NB4 (cell line): ENCODE measurements at regions not wholly inside any gene's neighbourhood (a gene's known extent, or its start where the extent isn't known, plus 50 kb on each side); places are given as distances from the start of the nearest gene placed in this dataset.
"Not testable (repeated sequence)": the region's sequence is repeated elsewhere in the genome, so short reads cannot be mapped to it uniquely, and the experiment has no call there.

Experiments
- DNase-seq: peaks from one replicate; pipeline ENCODE4 v3.0.0; 2010; ENCODE audit warnings: low read depth
- H3K4me3 ChIP-seq: one replicate; pipeline ENCODE4 v1.5.1; 2011; ENCODE audit warnings: mild to moderate bottlenecking, low read depth, low read length, moderate library complexity
- MYC ChIP-seq: IDR thresholded peaks from 2 replicates; pipeline ENCODE4 v1.6.1; 2011; ENCODE audit warnings: low read depth, low read length
- POLR2A ChIP-seq: IDR thresholded peaks from 2 replicates; pipeline ENCODE4 v1.6.1; 2011; ENCODE audit warnings: mild to moderate bottlenecking; ENCODE audit not compliant: insufficient read length; ENCODE audit errors: extremely low read depth
- TF ChIP-seq, protein P1 (sequence below): IDR thresholded peaks from one replicate; pipeline ENCODE4 v1.5.1; 2012; ENCODE audit warnings: low read depth, low read length
- TF ChIP-seq, protein P2 (sequence below): IDR thresholded peaks from 2 replicates; pipeline ENCODE4 v1.6.1; 2011; ENCODE audit warnings: low read depth, low read length

DNA sequence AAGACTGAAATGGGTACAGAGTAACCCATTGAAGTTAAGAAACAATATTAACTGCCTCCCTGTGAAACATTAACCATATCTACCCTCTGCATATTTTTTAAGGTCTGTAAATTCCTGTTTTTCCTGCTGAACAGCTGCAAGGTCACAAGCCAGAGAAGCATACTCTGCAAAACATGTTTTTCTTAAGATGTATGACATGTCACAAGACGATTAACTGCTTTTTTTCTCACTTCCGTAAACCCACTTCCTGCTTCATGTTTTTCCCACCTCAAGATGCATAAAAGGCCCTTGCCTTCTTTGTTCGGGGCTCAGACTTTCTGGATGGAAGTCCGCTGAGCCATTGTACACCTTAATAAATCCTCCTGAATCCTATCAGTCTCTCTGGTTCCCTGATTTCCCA lies 504.7 kb upstream of the MIS18BP1 start:
- DNase-seq = no peak
- no peak overlapping the region for H3K4me3 ChIP-seq
- TF ChIP-seq POLR2A = no peak
- TF ChIP-seq MYC = no peak
- TF ChIP-seq, protein P1, sequence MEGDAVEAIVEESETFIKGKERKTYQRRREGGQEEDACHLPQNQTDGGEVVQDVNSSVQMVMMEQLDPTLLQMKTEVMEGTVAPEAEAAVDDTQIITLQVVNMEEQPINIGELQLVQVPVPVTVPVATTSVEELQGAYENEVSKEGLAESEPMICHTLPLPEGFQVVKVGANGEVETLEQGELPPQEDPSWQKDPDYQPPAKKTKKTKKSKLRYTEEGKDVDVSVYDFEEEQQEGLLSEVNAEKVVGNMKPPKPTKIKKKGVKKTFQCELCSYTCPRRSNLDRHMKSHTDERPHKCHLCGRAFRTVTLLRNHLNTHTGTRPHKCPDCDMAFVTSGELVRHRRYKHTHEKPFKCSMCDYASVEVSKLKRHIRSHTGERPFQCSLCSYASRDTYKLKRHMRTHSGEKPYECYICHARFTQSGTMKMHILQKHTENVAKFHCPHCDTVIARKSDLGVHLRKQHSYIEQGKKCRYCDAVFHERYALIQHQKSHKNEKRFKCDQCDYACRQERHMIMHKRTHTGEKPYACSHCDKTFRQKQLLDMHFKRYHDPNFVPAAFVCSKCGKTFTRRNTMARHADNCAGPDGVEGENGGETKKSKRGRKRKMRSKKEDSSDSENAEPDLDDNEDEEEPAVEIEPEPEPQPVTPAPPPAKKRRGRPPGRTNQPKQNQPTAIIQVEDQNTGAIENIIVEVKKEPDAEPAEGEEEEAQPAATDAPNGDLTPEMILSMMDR = no peak
- TF ChIP-seq, protein P2, sequence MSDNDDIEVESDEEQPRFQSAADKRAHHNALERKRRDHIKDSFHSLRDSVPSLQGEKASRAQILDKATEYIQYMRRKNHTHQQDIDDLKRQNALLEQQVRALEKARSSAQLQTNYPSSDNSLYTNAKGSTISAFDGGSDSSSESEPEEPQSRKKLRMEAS = no peak

DNA sequence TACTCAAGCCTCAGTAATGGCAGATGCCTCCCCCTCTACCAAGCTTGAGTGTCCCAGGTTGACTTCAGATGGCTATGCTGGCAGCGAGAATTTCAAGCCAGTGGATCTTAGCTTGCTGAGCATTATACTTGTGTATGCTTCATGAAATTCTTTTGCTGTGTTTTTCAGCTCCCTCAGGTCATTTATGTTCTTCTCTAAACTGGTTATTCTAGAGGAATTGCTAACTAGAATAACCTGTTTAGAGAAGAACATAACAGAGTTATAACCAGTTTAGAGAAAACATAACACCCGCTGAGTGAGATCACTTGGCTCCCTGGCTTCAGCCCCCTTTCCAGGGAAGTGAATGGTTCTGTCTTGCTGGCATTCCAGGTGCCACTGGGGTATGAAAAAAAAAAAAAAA lies 503.4 kb upstream of the MIS18BP1 start:
- not testable (repeated sequence) for H3K4me3 ChIP-seq, DNase-seq

DNA sequence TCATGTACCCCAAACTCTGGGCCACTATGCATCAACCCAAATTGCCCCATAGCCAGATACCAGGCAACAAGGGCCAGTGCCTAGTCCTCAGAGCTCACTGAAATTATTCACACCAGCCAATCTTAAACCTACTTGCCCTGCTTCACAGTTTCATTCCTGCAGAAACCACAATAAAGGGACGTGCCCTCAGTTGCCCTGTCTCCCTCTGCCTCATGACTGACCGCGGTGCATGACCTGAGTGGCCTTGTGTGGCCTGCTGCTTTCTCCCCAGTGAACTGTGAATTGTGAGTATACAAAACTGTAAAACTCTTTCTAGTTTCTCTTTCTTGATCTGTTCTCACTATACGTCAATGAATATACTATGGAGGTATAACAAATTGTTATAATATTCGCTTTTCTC lies 490.9 kb upstream of the MIS18BP1 start:
- no peak overlapping the region for H3K4me3 ChIP-seq
- DNase-seq = peak; percentile 24
- no peak for TF ChIP-seq POLR2A
- TF ChIP-seq MYC = no peak
- TF ChIP-seq, protein P2 = no peak
- TF ChIP-seq, protein P1 = no peak

DNA sequence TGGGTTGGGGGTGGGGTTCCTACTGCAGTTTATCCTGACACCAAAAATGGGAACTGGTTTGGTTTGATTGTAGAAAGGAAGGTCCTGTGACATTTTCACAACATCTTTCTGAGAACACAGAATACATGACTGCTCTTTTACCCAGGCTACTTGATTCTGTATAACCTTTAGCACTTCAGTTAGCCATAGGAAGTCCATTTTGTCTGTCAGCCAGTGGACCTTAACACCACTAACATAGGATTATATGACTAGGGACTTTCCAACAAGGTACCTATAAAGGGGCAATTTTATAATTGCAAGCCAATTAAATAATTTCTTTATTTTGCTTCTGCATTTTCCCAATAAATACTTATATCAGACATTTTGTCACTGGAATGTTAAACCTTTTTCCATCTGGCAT lies 489.2 kb upstream of the MIS18BP1 start:
- DNase-seq = no peak
- no peak overlapping the region for H3K4me3 ChIP-seq
- no peak for TF ChIP-seq POLR2A
- no peak for TF ChIP-seq MYC
- TF ChIP-seq, protein P1 = no peak
- TF ChIP-seq, protein P2 = no peak

DNA sequence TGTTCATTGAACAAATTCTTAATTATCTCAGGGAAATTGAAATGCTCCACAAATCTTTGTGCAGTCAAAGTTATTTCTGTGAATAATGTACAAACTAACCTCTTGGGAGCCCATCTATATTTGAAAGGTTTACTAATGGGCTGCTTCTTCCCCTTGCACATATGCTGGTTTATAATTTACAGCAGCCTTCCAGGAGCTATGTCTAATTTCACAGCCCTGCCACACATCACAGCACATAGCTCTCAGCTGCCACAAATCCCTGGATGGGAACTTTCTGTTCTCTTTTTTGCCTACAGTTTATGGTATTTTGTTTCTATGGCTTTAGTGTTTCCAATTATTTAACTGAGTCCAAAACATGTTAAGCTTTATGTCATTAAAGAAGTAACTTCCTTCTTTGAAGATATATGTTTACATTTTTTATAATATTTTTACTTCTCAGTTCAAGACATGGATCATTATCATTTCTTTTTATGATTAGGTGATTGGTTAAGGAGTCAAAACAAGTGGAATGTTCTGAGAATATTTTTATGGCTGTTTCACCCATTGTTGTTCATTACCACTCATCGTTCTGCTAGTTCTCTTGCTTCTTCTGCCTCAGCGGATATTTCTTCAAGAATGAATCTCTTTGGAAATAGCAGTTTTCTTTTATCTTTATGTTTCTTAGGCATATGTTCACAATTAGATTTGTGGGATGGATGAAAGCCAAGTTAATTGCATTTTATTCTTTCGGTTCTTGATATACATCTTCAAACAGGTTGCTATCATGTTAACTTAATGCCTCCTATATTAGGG lies 475.6 kb upstream of the MIS18BP1 start:
- no peak for DNase-seq

DNA sequence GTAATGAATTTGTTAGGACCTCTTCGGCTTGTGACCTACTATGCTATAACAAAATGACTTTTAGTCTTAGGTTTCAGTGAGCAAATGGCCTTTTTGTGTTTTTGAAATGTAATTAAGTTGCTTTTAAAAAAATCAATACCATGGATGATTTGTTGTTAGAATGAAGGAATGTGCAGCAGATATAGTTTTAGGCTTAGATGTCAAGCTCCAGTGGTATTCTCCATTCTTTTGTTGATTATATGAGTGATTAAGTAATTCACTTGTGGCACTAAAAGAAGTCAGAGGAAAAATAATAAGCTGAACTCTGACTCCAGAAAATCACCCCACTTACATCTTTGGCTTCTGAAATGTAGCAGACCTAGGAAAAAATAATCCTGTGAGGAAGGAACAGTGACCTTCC lies 474.1 kb upstream of the MIS18BP1 start:
- DNase-seq = no peak
- TF ChIP-seq, protein P2 = no peak
- TF ChIP-seq MYC (no peak), POLR2A (no peak)
- TF ChIP-seq, protein P1 = no peak
- H3K4me3 ChIP-seq = no peak overlapping the region

More for the DNA sequence above, 475.6 kb upstream of the MIS18BP1 start:
- no peak overlapping the region for H3K4me3 ChIP-seq
- TF ChIP-seq MYC = no peak
- TF ChIP-seq POLR2A = no peak
- TF ChIP-seq, protein P1 = no peak
- TF ChIP-seq, protein P2 = no peak
